HCT116 (cell line): ENCODE measurements at regions not wholly inside any gene's neighbourhood (a gene's known extent, or its start where the extent isn't known, plus 50 kb on each side); places are given as distances from the start of the nearest gene placed in this dataset.

Experiments
- ATAC-seq: fragments of 200-7000 bp; cut with Tn5 transposase; 2 replicates; pipeline ENCODE4 v1.9.1; 2020; ENCODE audit warnings: mild to moderate bottlenecking, moderate library complexity
- BruUV-seq: library from RNA; stranded (reverse); fragments of 400-500 nt; replicated peaks from 2 replicates; lab custom pipeline; 2021; lab: Mats Ljungman, UMichigan
- CTCF ChIA-PET: fragments of 300-600 bp; sonication (Branson Sonifier 250); formaldehyde crosslinking; loops from one replicate; lab custom pipeline; 2021; ENCODE audit warnings: antibody characterized with exemption; lab: Charles Lee
- POLR2A ChIA-PET: fragments of 300-600, 350-600 bp; sonication (Branson Sonifier 250); formaldehyde crosslinking; loops from one replicate; lab custom pipeline; 2021; ENCODE audit warnings: antibody characterized with exemption; lab: Charles Lee
- RAD21 ChIA-PET, 2 experiments: fragments of 300-600 bp; sonication (Branson Sonifier 250); formaldehyde crosslinking; loops; one replicate each; lab custom pipeline; 2023; ENCODE audit warnings: low total read pairs in 2 of 2; ENCODE audit not compliant: uncharacterized antibody in 2 of 2, unreplicated experiment in 2 of 2, low non-redundant PET in 1 of 2; lab: Charles Lee
- DNase-seq: peaks from one replicate; pipeline ENCODE4 v3.0.0-alpha.2; 2010; ENCODE audit warnings: low read depth, low spot score
- H2AFZ ChIP-seq: fragments of 200-600 bp; shearing (Covaris generic), sonication (generic); 2 replicates; pipeline ENCODE4 v1.6.1; 2017; ENCODE audit warnings: low read depth, mixed run types, mixed read lengths, antibody characterized with exemption, low read length; ENCODE audit not compliant: poor library complexity, severe bottlenecking
- H3K27ac ChIP-seq: 2 replicates; pipeline ENCODE4 v1.5.1; 2012; ENCODE audit warnings: low read depth, low read length
- H3K27me3 ChIP-seq: fragments of 200-600 bp; sonication (generic); 2 replicates; pipeline ENCODE4 v1.6.1; 2016; ENCODE audit warnings: mixed run types, low read length, mixed read lengths; ENCODE audit not compliant: insufficient read depth
- H3K36me3 ChIP-seq, 2 experiments: fragments of 200-500 bp in 1 of 2; fragments of 200-600 bp in 1 of 2; sonication (Bioruptor generic) in 1 of 2; sonication (generic) in 1 of 2; 2 replicates each; pipeline versions ENCODE4 v1.5.1 to v1.6.1; 2014 to 2016; ENCODE audit warnings: low read length in 2 of 2, inconsistent platforms in 1 of 2, mixed read lengths in 1 of 2, mixed run types in 1 of 2; ENCODE audit not compliant: insufficient read depth in 2 of 2, control insufficient read depth in 1 of 2
- H3K4me1 ChIP-seq, 2 experiments: fragments of 200-600 bp in 1 of 2; sonication (generic) in 1 of 2; 2 replicates each; pipeline versions ENCODE4 v1.5.1 to v1.6.1; 2012 to 2017; ENCODE audit warnings: low read length in 2 of 2, inconsistent platforms in 1 of 2, mild to moderate bottlenecking in 1 of 2, mixed read lengths in 1 of 2, mixed run types in 1 of 2, moderate library complexity in 1 of 2; ENCODE audit not compliant: insufficient read depth in 2 of 2, control insufficient read depth in 1 of 2
- H3K4me2 ChIP-seq: fragments of 200-600 bp; sonication (generic); 2 replicates; pipeline ENCODE4 v1.6.1; 2017; ENCODE audit warnings: mixed run types, low read length, mixed read lengths
- H3K4me3 ChIP-seq, 2 experiments: fragments of 200-600 bp in 1 of 2; sonication (generic) in 1 of 2; replicated peaks in 1 of 2; 2 replicates each; pipeline ENCODE4 v1.5.1; 2011 to 2016; ENCODE audit warnings: low read length in 2 of 2, control low read depth in 1 of 2, low read depth in 1 of 2, mild to moderate bottlenecking in 1 of 2, mixed read lengths in 1 of 2, mixed run types in 1 of 2
- H3K79me2 ChIP-seq: fragments of 200-600 bp; sonication (generic); 2 replicates; pipeline ENCODE4 v1.6.1; 2017; ENCODE audit warnings: mild to moderate bottlenecking, mixed run types, low read length, moderate library complexity, mixed read lengths; ENCODE audit not compliant: insufficient read depth
- H3K9ac ChIP-seq: fragments of 200-600 bp; sonication (generic); 2 replicates; pipeline ENCODE4 v1.6.1; 2016; ENCODE audit warnings: low read length, mixed read lengths
- H3K9me2 ChIP-seq: fragments of 200-600 bp; sonication (generic), shearing (Covaris generic); 2 replicates; pipeline ENCODE4 v1.6.1; 2017; ENCODE audit warnings: mixed run types, mild to moderate bottlenecking, moderate library complexity; ENCODE audit not compliant: insufficient read depth
- H3K9me3 ChIP-seq, 2 experiments: fragments of 200-500 bp in 1 of 2; fragments of 200-600 bp in 1 of 2; sonication (Bioruptor generic) in 1 of 2; sonication (generic) in 1 of 2; 2 replicates each; pipeline ENCODE4 v1.6.1; 2014 to 2017; ENCODE audit warnings: low read length in 2 of 2, mixed read lengths in 2 of 2, inconsistent platforms in 1 of 2, low read depth in 1 of 2, mild to moderate bottlenecking in 1 of 2, mixed run types in 1 of 2, moderate library complexity in 1 of 2; ENCODE audit not compliant: control insufficient read depth in 1 of 2, insufficient read depth in 1 of 2
- H4K20me1 ChIP-seq: fragments of 200-600 bp; sonication (generic), shearing (Covaris generic); 2 replicates; pipeline ENCODE4 v1.6.1; 2017; ENCODE audit warnings: mixed run types, mild to moderate bottlenecking, moderate library complexity; ENCODE audit not compliant: insufficient read depth
- EGR1 ChIP-seq: IDR thresholded peaks from 2 replicates; pipeline ENCODE4 v1.6.1; 2012; ENCODE audit warnings: low read depth
- ELF1 ChIP-seq: IDR thresholded peaks from 2 replicates; pipeline ENCODE4 v1.6.1; 2012; ENCODE audit warnings: low read depth, borderline replicate concordance
- EZH2 ChIP-seq: fragments of 200-600 bp; sonication (generic); IDR thresholded peaks from 2 replicates; pipeline ENCODE4 v1.6.1; 2017; ENCODE audit warnings: antibody characterized with exemption, mixed run types
- EZH2phosphoT487 ChIP-seq: fragments of 200-600 bp; IDR thresholded peaks from 2 replicates; pipeline ENCODE4 v1.6.1; 2018; ENCODE audit warnings: antibody characterized with exemption, borderline replicate concordance
- POLR2A ChIP-seq: IDR thresholded peaks from 2 replicates; pipeline ENCODE4 v1.7.0; 2011; ENCODE audit warnings: borderline replicate concordance; ENCODE audit not compliant: insufficient read depth, insufficient read length; ENCODE audit errors: extremely low read depth
- POLR2AphosphoS5 ChIP-seq: IDR thresholded peaks from 2 replicates; pipeline ENCODE4 v1.6.1; 2011; ENCODE audit warnings: mild to moderate bottlenecking, low read depth, low read length, moderate library complexity
- RAD21 ChIP-seq: IDR thresholded peaks from 2 replicates; pipeline ENCODE4 v1.6.1; 2012; ENCODE audit warnings: low read depth, mild to moderate bottlenecking
- SP1 ChIP-seq: IDR thresholded peaks from 2 replicates; pipeline ENCODE4 v1.6.1; 2012; ENCODE audit warnings: low read depth
- SRF ChIP-seq: IDR thresholded peaks from 2 replicates; pipeline ENCODE4 v1.6.1; 2012; ENCODE audit warnings: low read depth
- TCF7L2 ChIP-seq: IDR thresholded peaks from 2 replicates; pipeline ENCODE4 v1.7.0; 2011; ENCODE audit warnings: borderline replicate concordance, inconsistent platforms; ENCODE audit not compliant: insufficient read depth, insufficient read length; ENCODE audit errors: extremely low read depth
- YY1 ChIP-seq: IDR thresholded peaks from 2 replicates; pipeline ENCODE4 v1.6.1; 2011; ENCODE audit warnings: low read length, low read depth, moderate library complexity, mild to moderate bottlenecking; ENCODE audit not compliant: insufficient replicate concordance; ENCODE audit errors: extremely low read depth
- ZFX ChIP-seq: fragments of 450-650 bp; IDR thresholded peaks from 2 replicates; pipeline ENCODE4 v1.6.1; 2017
- intact Hi-C: fragments of 100-400 bp; cut with micrococcal nuclease; formaldehyde crosslinking; loops from 2 replicates; pipeline ENCODE4 v1.10.0; 2022
- TF ChIP-seq, protein P1 (sequence below): IDR thresholded peaks from 2 replicates; pipeline ENCODE4 v1.6.1; 2012
- TF ChIP-seq, protein P2 (sequence below): IDR thresholded peaks from 2 replicates; pipeline ENCODE4 v1.6.1; 2012
- TF ChIP-seq, protein P3 (sequence below): IDR thresholded peaks from 2 replicates; pipeline ENCODE4 v1.6.1; 2012; ENCODE audit warnings: low read depth

DNA sequence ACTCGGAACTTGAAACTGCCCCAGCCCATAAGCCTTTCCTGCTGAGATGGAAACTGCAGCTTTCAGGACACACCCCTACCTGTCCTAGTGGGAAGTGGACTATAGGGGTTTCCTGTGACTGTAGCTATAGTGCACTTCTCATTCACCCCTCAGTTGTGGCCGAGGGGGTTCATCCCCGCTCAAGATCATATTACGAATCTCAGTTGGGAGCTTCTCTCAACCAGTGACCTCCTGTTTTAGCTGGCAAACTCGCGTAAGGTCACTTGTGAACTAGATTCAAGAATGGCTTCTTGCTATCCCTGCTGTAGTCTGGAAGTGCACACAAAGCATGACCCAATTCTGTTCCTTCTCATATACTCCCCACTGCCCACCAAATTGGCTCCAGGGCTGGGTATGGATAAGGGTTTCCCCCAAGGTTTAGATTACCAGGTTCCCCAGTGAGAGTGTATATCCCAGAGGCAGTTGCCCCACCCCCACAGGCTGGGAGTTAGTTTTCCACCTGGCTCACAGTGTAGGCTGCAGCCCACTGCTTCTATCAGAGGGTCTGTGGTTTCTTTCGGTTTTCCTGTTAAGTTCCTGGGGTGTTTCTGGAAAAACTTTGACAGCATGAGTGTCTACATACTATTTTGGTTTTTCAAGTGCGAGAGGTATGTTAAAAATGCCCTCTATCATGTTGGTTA, 812.9 kb downstream of the JRKL start:
- no peaks in the 10 kb centered on the region for H3K36me3 ChIP-seq
- ChIA-PET RAD21 (no interaction called here), CTCF (no interaction called here), POLR2A (no interaction called here)
- no peaks in the 10 kb centered on the region for H3K4me1 ChIP-seq
- H4K20me1 ChIP-seq, result no peaks in the 10 kb centered on the region
- no peak overlapping the region for H3K4me3 ChIP-seq
- H3K9me3 ChIP-seq, result peaks cover 0 to 7% of the 10 kb centered on the region in 2 experiments; a peak in 1 of 4 replicates
- ATAC-seq, result no peak
- no peak overlapping the region for H2AFZ ChIP-seq
- H3K9me2 ChIP-seq, result no peaks in the 10 kb centered on the region
- DNase-seq, result no peak
- H3K79me2 ChIP-seq, result no peaks in the 10 kb centered on the region
- TF ChIP-seq POLR2A (no peak), EZH2phosphoT487 (no peak), SRF (no peak), TCF7L2 (no peak), EZH2 (no peak), POLR2AphosphoS5 (no peak)
- TF ChIP-seq, protein P1, sequence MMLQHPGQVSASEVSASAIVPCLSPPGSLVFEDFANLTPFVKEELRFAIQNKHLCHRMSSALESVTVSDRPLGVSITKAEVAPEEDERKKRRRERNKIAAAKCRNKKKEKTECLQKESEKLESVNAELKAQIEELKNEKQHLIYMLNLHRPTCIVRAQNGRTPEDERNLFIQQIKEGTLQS, result no peak
- TF ChIP-seq, protein P2, sequence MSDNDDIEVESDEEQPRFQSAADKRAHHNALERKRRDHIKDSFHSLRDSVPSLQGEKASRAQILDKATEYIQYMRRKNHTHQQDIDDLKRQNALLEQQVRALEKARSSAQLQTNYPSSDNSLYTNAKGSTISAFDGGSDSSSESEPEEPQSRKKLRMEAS, result no peak
- H3K4me2 ChIP-seq, result no peak overlapping the region
- intact Hi-C loops, result no loop called here
- no peak overlapping the region for H3K27ac ChIP-seq
- no peaks in the 10 kb centered on the region for H3K27me3 ChIP-seq
- no peak overlapping the region for H3K9ac ChIP-seq
- no TSS peak for BruUV-seq

DNA sequence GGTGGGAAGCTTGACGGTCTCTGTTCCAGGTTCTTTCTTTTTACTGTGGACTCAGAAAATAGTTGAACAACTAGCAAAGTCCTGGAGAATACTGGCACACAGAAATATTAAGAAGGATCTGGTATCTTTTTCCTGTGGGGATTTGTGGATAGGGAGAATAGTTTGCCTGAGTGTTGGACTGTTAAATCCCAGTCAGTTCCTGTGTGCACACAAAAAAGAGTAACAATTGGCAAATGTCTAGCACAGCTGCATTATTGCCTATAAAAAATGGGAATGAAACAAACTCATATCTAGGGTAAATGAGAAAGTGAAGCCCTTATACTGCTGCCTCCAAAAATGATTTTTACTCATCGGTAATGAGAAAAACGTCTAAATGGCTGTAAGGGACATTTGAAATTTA, 828.2 kb downstream of the JRKL start:
- no peak overlapping the region for H2AFZ ChIP-seq
- no peak overlapping the region for H3K4me2 ChIP-seq
- no TSS peak for BruUV-seq
- H3K27me3 ChIP-seq, result no peaks in the 10 kb centered on the region
- no peaks in the 10 kb centered on the region for H3K79me2 ChIP-seq
- no peak for ATAC-seq
- H3K4me1 ChIP-seq, result no peaks in the 10 kb centered on the region
- peaks cover 0 to 22% of the 10 kb centered on the region in 2 experiments; a peak in 2 of 4 replicates for H3K9me3 ChIP-seq
- intact Hi-C loops, result no loop called here
- no peak overlapping the region for H3K9ac ChIP-seq
- ChIA-PET POLR2A (no interaction called here), CTCF (no interaction called here), RAD21 (no interaction called here)
- no peak overlapping the region for H3K4me3 ChIP-seq
- H4K20me1 ChIP-seq, result no peaks in the 10 kb centered on the region
- H3K36me3 ChIP-seq, result no peaks in the 10 kb centered on the region
- no peak overlapping the region for H3K27ac ChIP-seq
- DNase-seq, result no peak
- no peaks in the 10 kb centered on the region for H3K9me2 ChIP-seq
- TF ChIP-seq SRF, result no peak
- no peak for TF ChIP-seq EGR1
- no peak for TF ChIP-seq POLR2A
- TF ChIP-seq SP1, result no peak
- TF ChIP-seq EZH2, result no peak
- TF ChIP-seq YY1, result no peak
- TF ChIP-seq TCF7L2, result no peak
- no peak for TF ChIP-seq ZFX
- no peak for TF ChIP-seq ELF1
- TF ChIP-seq, protein P3, sequence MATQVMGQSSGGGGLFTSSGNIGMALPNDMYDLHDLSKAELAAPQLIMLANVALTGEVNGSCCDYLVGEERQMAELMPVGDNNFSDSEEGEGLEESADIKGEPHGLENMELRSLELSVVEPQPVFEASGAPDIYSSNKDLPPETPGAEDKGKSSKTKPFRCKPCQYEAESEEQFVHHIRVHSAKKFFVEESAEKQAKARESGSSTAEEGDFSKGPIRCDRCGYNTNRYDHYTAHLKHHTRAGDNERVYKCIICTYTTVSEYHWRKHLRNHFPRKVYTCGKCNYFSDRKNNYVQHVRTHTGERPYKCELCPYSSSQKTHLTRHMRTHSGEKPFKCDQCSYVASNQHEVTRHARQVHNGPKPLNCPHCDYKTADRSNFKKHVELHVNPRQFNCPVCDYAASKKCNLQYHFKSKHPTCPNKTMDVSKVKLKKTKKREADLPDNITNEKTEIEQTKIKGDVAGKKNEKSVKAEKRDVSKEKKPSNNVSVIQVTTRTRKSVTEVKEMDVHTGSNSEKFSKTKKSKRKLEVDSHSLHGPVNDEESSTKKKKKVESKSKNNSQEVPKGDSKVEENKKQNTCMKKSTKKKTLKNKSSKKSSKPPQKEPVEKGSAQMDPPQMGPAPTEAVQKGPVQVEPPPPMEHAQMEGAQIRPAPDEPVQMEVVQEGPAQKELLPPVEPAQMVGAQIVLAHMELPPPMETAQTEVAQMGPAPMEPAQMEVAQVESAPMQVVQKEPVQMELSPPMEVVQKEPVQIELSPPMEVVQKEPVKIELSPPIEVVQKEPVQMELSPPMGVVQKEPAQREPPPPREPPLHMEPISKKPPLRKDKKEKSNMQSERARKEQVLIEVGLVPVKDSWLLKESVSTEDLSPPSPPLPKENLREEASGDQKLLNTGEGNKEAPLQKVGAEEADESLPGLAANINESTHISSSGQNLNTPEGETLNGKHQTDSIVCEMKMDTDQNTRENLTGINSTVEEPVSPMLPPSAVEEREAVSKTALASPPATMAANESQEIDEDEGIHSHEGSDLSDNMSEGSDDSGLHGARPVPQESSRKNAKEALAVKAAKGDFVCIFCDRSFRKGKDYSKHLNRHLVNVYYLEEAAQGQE, result no peak
- no peak for TF ChIP-seq RAD21
